ENCODE measurements at regions not wholly inside any gene's neighbourhood (a gene's known extent, or its start where the extent isn't known, plus 50 kb on each side); places are given as distances from the start of the nearest gene placed in this dataset.

- no peaks in the 10 kb centered on the region for H3K27me3 ChIP-seq (replicated peaks; ENCODE audit: control insufficient read depth, insufficient read depth, low read length)
- H3K9me3 ChIP-seq = no peaks in the 10 kb centered on the region
- Mint-ChIP-seq H3K4me3 (ENCODE audit: unreplicated experiment) (no peak overlapping the region), H3K9me3 (ENCODE audit: unreplicated experiment) (no peaks in the 10 kb centered on the region), H3K27ac (ENCODE audit: unreplicated experiment) (no peak overlapping the region), H3K27me3 (ENCODE audit: insufficient read depth, unreplicated experiment) (peaks cover 7% of the 10 kb centered on the region), H3K4me1 (ENCODE audit: low read depth, unreplicated experiment) (no peaks in the 10 kb centered on the region), H3K36me3 (ENCODE audit: insufficient read depth, unreplicated experiment) (no peaks in the 10 kb centered on the region)
- H3K36me3 ChIP-seq (ENCODE audit: control insufficient read depth, insufficient read depth, low read length) = no peaks in the 10 kb centered on the region
- ChIA-PET CTCF (no interaction called here), POLR2A (no interaction called here)
- DNase-seq = no peak
- no peaks in the 10 kb centered on the region for H3K4me1 ChIP-seq
- no peak overlapping the region for H3K4me3 ChIP-seq (ENCODE audit: low read depth, low read length)
- intact Hi-C loops (cut with micrococcal nuclease; ENCODE audit: unreplicated experiment) = no loop called here
- no peak for TF ChIP-seq CTCF (IDR thresholded peaks at IDR 0.05; ENCODE audit: insufficient read depth in 1 of 2, low read depth in 1 of 2, low read length in 1 of 2, severe bottlenecking in 1 of 2, unreplicated experiment in 1 of 2)
- BruUV-seq (replicated peaks) = no TSS peak
Measured at GRCh38 chr4:129230846-129231245, 134.9 kb downstream of the C4orf33 start.

- H3K4me3 ChIP-seq (ENCODE audit: low read depth, low read length) = no peak overlapping the region
- ChIA-PET POLR2A (no interaction called here), CTCF (no interaction called here)
- H3K36me3 Mint-ChIP-seq (ENCODE audit: insufficient read depth, unreplicated experiment) = no peaks in the 10 kb centered on the region
- H3K9me3 ChIP-seq = no peaks in the 10 kb centered on the region
- no peaks in the 10 kb centered on the region for H3K4me1 Mint-ChIP-seq (ENCODE audit: low read depth, unreplicated experiment)
- BruUV-seq (replicated peaks) = no TSS peak
- no peak overlapping the region for H3K27ac Mint-ChIP-seq (ENCODE audit: unreplicated experiment)
- H3K9me3 Mint-ChIP-seq (ENCODE audit: unreplicated experiment) = no peaks in the 10 kb centered on the region
- no peaks in the 10 kb centered on the region for H3K4me1 ChIP-seq
- H3K27me3 ChIP-seq (replicated peaks; ENCODE audit: control insufficient read depth, insufficient read depth, low read length) = no peaks in the 10 kb centered on the region
- H3K27me3 Mint-ChIP-seq (ENCODE audit: insufficient read depth, unreplicated experiment) = peaks cover 7% of the 10 kb centered on the region
- TF ChIP-seq CTCF (IDR thresholded peaks at IDR 0.05; ENCODE audit: insufficient read depth in 1 of 2, low read depth in 1 of 2, low read length in 1 of 2, severe bottlenecking in 1 of 2, unreplicated experiment in 1 of 2) = no peak
- no peak for DNase-seq
- intact Hi-C loops (cut with micrococcal nuclease; ENCODE audit: unreplicated experiment) = no loop called here
- no peak overlapping the region for H3K4me3 Mint-ChIP-seq (ENCODE audit: unreplicated experiment)
- H3K36me3 ChIP-seq (ENCODE audit: control insufficient read depth, insufficient read depth, low read length) = no peaks in the 10 kb centered on the region
Measured at GRCh38 chr4:129231945-129232588, 136.1 kb downstream of the C4orf33 start.

- no peak for TF ChIP-seq CTCF (IDR thresholded peaks at IDR 0.05; ENCODE audit: insufficient read depth in 1 of 2, low read depth in 1 of 2, low read length in 1 of 2, severe bottlenecking in 1 of 2, unreplicated experiment in 1 of 2)
- H3K4me3 ChIP-seq (ENCODE audit: low read depth, low read length) = no peak overlapping the region
- Mint-ChIP-seq H3K36me3 (ENCODE audit: insufficient read depth, unreplicated experiment) (no peaks in the 10 kb centered on the region), H3K27me3 (ENCODE audit: insufficient read depth, unreplicated experiment) (peaks cover 7% of the 10 kb centered on the region), H3K9me3 (ENCODE audit: unreplicated experiment) (no peaks in the 10 kb centered on the region), H3K27ac (ENCODE audit: unreplicated experiment) (no peak overlapping the region), H3K4me3 (ENCODE audit: unreplicated experiment) (no peak overlapping the region), H3K4me1 (ENCODE audit: low read depth, unreplicated experiment) (no peaks in the 10 kb centered on the region)
- ChIA-PET POLR2A (no interaction called here), CTCF (no interaction called here)
- no peaks in the 10 kb centered on the region for H3K9me3 ChIP-seq
- no TSS peak for BruUV-seq (replicated peaks)
- H3K4me1 ChIP-seq = no peaks in the 10 kb centered on the region
- no peak for DNase-seq
- H3K36me3 ChIP-seq (ENCODE audit: control insufficient read depth, insufficient read depth, low read length) = no peaks in the 10 kb centered on the region
- no peaks in the 10 kb centered on the region for H3K27me3 ChIP-seq (replicated peaks; ENCODE audit: control insufficient read depth, insufficient read depth, low read length)
- intact Hi-C loops (cut with micrococcal nuclease; ENCODE audit: unreplicated experiment) = no loop called here
Measured at GRCh38 chr4:129232589-129233337, 136.8 kb downstream of the C4orf33 start.

Measured in Caco-2 (cell line).